H1 (cell line): ENCODE measurements at regions not wholly inside any gene's neighbourhood (a gene's known extent, or its start where the extent isn't known, plus 50 kb on each side); places are given as distances from the start of the nearest gene placed in this dataset.

Source experiments
- CHD2 ChIP-seq: IDR thresholded peaks from 2 replicates; pipeline ENCODE4 v1.6.1; 2012; ENCODE audit warnings: low read length, improper control_type of control experiment
- CREB1 ChIP-seq: IDR thresholded peaks from 2 replicates; pipeline ENCODE4 v1.6.1; 2012; ENCODE audit warnings: inconsistent platforms
- CTCF ChIP-seq, 3 experiments: IDR thresholded peaks; 1 replicate in 2 of 3; 2 replicates in 1 of 3; pipeline versions ENCODE4 v1.5.1 to v1.6.1; 2011; ENCODE audit warnings: low read length in 3 of 3, mild to moderate bottlenecking in 3 of 3, inconsistent platforms in 2 of 3, low read depth in 1 of 3, moderate library complexity in 1 of 3; ENCODE audit not compliant: insufficient read depth in 1 of 3; ENCODE audit errors: control extremely low read depth in 1 of 3
- HDAC2 ChIP-seq, 2 experiments: fragments of 300-600 bp in 1 of 2; sonication (generic) in 1 of 2; IDR thresholded peaks; 2 replicates each; pipeline ENCODE4 v1.6.1; 2011 to 2012; ENCODE audit warnings: low read depth in 2 of 2, low read length in 2 of 2, mild to moderate bottlenecking in 2 of 2, moderate library complexity in 2 of 2, borderline replicate concordance in 1 of 2, inconsistent platforms in 1 of 2
- POLR2A ChIP-seq, 2 experiments: IDR thresholded peaks; 1 replicate in 1 of 2; 2 replicates in 1 of 2; pipeline ENCODE4 v1.6.1; 2011; ENCODE audit warnings: low read depth in 2 of 2, low read length in 2 of 2, mild to moderate bottlenecking in 2 of 2; ENCODE audit errors: control extremely low read depth in 1 of 2
- POLR2AphosphoS5 ChIP-seq: IDR thresholded peaks from 2 replicates; pipeline ENCODE4 v1.6.1; 2011; ENCODE audit warnings: low read depth, low read length
- RAD21 ChIP-seq, 2 experiments: IDR thresholded peaks in 1 of 2; conservative IDR thresholded peaks in 1 of 2; 2 replicates each; pipeline ENCODE4 v1.6.1; 2011; ENCODE audit warnings: low read depth in 2 of 2, low read length in 2 of 2, improper control_type of control experiment in 1 of 2, inconsistent platforms in 1 of 2, mild to moderate bottlenecking in 1 of 2, moderate library complexity in 1 of 2
- RFX5 ChIP-seq: IDR thresholded peaks from 2 replicates; pipeline ENCODE4 v1.6.1; 2011; ENCODE audit warnings: low read depth, low read length, improper control_type of control experiment, borderline replicate concordance
- SP2 ChIP-seq: IDR thresholded peaks from 2 replicates; pipeline ENCODE4 v1.6.1; 2012; ENCODE audit warnings: mild to moderate bottlenecking, low read length, inconsistent platforms
- SRF ChIP-seq: IDR thresholded peaks from 2 replicates; pipeline ENCODE4 v1.6.1; 2011; ENCODE audit warnings: mild to moderate bottlenecking, low read depth, low read length, moderate library complexity
- TF ChIP-seq, protein P1 (sequence below): IDR thresholded peaks from 2 replicates; pipeline ENCODE4 v1.6.1; 2011; ENCODE audit warnings: low read length, improper control_type of control experiment

DNA sequence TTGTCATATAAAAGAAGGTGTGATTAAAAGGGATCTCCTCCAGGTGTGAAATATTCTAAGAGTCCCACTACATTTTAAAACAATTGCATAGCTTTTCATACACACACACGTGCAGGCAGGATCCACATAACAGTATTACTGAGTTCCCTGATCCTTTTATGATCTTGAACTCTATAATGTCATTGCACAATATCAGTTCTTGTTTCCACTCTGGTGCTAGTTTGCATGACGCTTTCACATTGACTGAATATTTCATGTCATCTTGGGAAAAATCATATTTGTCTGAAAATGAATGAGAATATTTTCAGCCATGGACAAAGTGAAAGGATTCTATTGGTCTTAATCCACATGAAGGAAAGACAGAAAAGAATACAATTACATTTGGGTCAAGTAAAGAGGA lies 703.8 kb downstream of the CDH8 start:
- no peak for TF ChIP-seq CTCF (IDR thresholded peaks at IDR 0.05; ENCODE audit: control extremely low read depth in 1 of 3, insufficient read depth in 1 of 3, low read depth in 1 of 3, low read length in 3 of 3)
- TF ChIP-seq HDAC2 (IDR thresholded peaks at IDR 0.05; ENCODE audit: borderline replicate concordance in 1 of 2, low read depth in 2 of 2, low read length in 2 of 2) = no peak
- no peak for TF ChIP-seq CREB1
- TF ChIP-seq RFX5 = no peak
- TF ChIP-seq RAD21 (IDR thresholded peaks at IDR 0.05 in 1 of 2, conservative IDR thresholded peaks at IDR 0.05 in 1 of 2; ENCODE audit: low read depth in 2 of 2, low read length in 2 of 2) = no peak
- no peak for TF ChIP-seq CHD2
- TF ChIP-seq, protein P1, sequence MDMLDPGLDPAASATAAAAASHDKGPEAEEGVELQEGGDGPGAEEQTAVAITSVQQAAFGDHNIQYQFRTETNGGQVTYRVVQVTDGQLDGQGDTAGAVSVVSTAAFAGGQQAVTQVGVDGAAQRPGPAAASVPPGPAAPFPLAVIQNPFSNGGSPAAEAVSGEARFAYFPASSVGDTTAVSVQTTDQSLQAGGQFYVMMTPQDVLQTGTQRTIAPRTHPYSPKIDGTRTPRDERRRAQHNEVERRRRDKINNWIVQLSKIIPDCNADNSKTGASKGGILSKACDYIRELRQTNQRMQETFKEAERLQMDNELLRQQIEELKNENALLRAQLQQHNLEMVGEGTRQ = no peak
- no peak for TF ChIP-seq SP2
- TF ChIP-seq POLR2A (IDR thresholded peaks at IDR 0.05; ENCODE audit: control extremely low read depth in 1 of 2, low read depth in 2 of 2, low read length in 2 of 2) = no peak
- TF ChIP-seq POLR2AphosphoS5 = no peak
- TF ChIP-seq SRF = no peak
